ENCODE measurements at regions not wholly inside any gene's neighbourhood (a gene's known extent, or its start where the extent isn't known, plus 50 kb on each side); places are given as distances from the start of the nearest gene placed in this dataset.

DNA sequence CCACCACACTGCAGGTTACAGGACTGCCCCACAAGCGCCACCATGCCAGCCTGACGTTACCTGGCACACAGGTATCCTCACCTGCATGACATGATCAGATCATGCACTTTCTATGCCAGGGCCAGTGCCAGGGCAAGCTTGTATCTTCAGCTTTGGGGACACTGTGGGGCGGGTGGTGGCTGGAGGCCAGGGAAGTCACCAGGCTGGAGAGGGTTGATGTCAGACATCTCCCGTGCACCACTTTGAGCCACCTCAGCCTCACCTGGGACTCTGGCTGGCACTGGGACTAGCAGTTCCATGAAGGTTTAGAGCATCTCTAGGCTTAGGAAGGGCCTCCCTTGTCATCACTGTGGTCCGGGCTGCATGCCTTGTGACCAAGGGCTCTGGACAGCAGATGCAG lies 97.2 kb downstream of the WTIP start:
- no peak overlapping the region for H2BK12ac ChIP-seq (ENCODE audit: low read depth, low read length)
- H3K23me2 ChIP-seq (ENCODE audit: low read depth, low read length): no peaks in the 10 kb centered on the region; the same call in 1 of the 2 replicates
- DNase-seq (ENCODE audit: low read depth in 1 of 2, low spot score in 2 of 2): no peak
- POLR2A ChIA-PET (ENCODE audit: partially characterized antibody): no interaction called here
- no peaks in the 10 kb centered on the region for H3K79me2 ChIP-seq (ENCODE audit: control insufficient read depth in 1 of 2, insufficient read depth in 2 of 2, low read length in 2 of 2)
- no peak overlapping the region for H3K56ac ChIP-seq (replicated peaks; ENCODE audit: insufficient read length, low read depth, low read length)
- H3K9ac ChIP-seq (replicated peaks in 1 of 4; ENCODE audit: extremely low read depth in 1 of 4, low read depth in 3 of 4, low read length in 3 of 4): no peak overlapping the region
- H4K5ac ChIP-seq (ENCODE audit: insufficient read length, low read depth, low read length): no peak overlapping the region
- H3K27me3 ChIP-seq (replicated peaks in 1 of 4; ENCODE audit: control insufficient read depth in 3 of 4, extremely low read depth in 1 of 4, insufficient read depth in 3 of 4, low read length in 3 of 4): peaks cover 0 to 3% (median 0%) of the 10 kb centered on the region in 4 experiments; a peak in 1 of 7 replicates
- no peaks in the 10 kb centered on the region for H3K79me1 ChIP-seq (ENCODE audit: low read depth, low read length)
- peaks cover 0 to 5% (median 0%) of the 10 kb centered on the region in 4 experiments; a peak in 1 of 7 replicates for H3K4me1 ChIP-seq (replicated peaks in 1 of 4; ENCODE audit: control insufficient read depth in 3 of 4, insufficient read depth in 4 of 4, low read length in 3 of 4)
- H4K91ac ChIP-seq (replicated peaks; ENCODE audit: insufficient read length, low read length): no peak overlapping the region
- H2BK20ac ChIP-seq (ENCODE audit: low read length): no peak overlapping the region
- H3K4me2 ChIP-seq (ENCODE audit: insufficient read depth in 1 of 2, low read depth in 2 of 2, low read length in 2 of 2): no peak overlapping the region
- CTCF ChIA-PET (ENCODE audit: partially characterized antibody): interaction anchor here (0.6 kb wide), 1 partner anchor 120 kb away, joined by 3 read pairs; no protein-coding TSS in a partner anchor
- no peaks in the 10 kb centered on the region for H4K20me1 ChIP-seq (replicated peaks in 1 of 2; ENCODE audit: control insufficient read depth in 1 of 2, insufficient read depth in 2 of 2, low read length in 2 of 2)
- WGBS, 2 experiments (ENCODE audit: extremely low coverage in 1 of 2, insufficient coverage in 1 of 2, insufficient read length in 1 of 2, insufficient replicate concordance in 2 of 2, low coverage in 1 of 2, low lambda C conversion rate in 2 of 2, missing lambda C conversion rate in 1 of 2): 85% methylated on average over 5 of the region's 5 CpGs; no CpG with 5 or more reads in 1 of the 2 experiments
- no peak overlapping the region for H2BK120ac ChIP-seq (replicated peaks; ENCODE audit: low read depth, low read length)
- no peak overlapping the region for H2BK5ac ChIP-seq (ENCODE audit: low read depth, low read length)
- H4K8ac ChIP-seq (ENCODE audit: extremely low read depth, insufficient read depth, low read length): no peak overlapping the region
- TF ChIP-seq, protein P1, sequence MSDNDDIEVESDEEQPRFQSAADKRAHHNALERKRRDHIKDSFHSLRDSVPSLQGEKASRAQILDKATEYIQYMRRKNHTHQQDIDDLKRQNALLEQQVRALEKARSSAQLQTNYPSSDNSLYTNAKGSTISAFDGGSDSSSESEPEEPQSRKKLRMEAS (IDR thresholded peaks at IDR 0.05): no peak
- no peak for TF ChIP-seq SP1 (IDR thresholded peaks at IDR 0.05; ENCODE audit: low read depth, low read length)
- TF ChIP-seq KDM4A (IDR thresholded peaks at IDR 0.05; ENCODE audit: low read depth, low read length, severe bottlenecking): no peak
- TF ChIP-seq SRF (IDR thresholded peaks at IDR 0.05; ENCODE audit: low read depth, low read length): no peak
- TF ChIP-seq, protein P2, sequence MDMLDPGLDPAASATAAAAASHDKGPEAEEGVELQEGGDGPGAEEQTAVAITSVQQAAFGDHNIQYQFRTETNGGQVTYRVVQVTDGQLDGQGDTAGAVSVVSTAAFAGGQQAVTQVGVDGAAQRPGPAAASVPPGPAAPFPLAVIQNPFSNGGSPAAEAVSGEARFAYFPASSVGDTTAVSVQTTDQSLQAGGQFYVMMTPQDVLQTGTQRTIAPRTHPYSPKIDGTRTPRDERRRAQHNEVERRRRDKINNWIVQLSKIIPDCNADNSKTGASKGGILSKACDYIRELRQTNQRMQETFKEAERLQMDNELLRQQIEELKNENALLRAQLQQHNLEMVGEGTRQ (IDR thresholded peaks at IDR 0.05; ENCODE audit: low read length): no peak
- no peak for TF ChIP-seq CBX8 (IDR thresholded peaks at IDR 0.05; ENCODE audit: borderline replicate concordance, low read depth, low read length)
- TF ChIP-seq SP4 (IDR thresholded peaks at IDR 0.05; ENCODE audit: low read length): no peak
- no peak for TF ChIP-seq GABPA (IDR thresholded peaks at IDR 0.05; ENCODE audit: borderline replicate concordance, insufficient read depth, low read length)
- no peak for TF ChIP-seq SUZ12 (IDR thresholded peaks at IDR 0.05; ENCODE audit: low read length)
- no peak for TF ChIP-seq TCF12 (IDR thresholded peaks at IDR 0.05; ENCODE audit: low read depth, low read length)
- TF ChIP-seq SIX5 (IDR thresholded peaks at IDR 0.05; ENCODE audit: low read depth, low read length): no peak
- TF ChIP-seq CHD1 (IDR thresholded peaks at IDR 0.05; ENCODE audit: low read depth, low read length): no peak
- no peak for TF ChIP-seq CBX5 (IDR thresholded peaks at IDR 0.05; ENCODE audit: low read depth, low read length)
- H3K27ac ChIP-seq (ENCODE audit: low read depth, low read length): no peak overlapping the region
- no peak overlapping the region for H3K4me3 ChIP-seq (ENCODE audit: extremely low read depth in 1 of 4, insufficient read depth in 2 of 4, low read depth in 3 of 4, low read length in 4 of 4)
- no peaks in the 10 kb centered on the region for H3K36me3 ChIP-seq (ENCODE audit: control insufficient read depth in 2 of 4, insufficient read depth in 4 of 4, low read length in 3 of 4)
- H3K14ac ChIP-seq (ENCODE audit: insufficient read length): no peak overlapping the region
- H3K18ac ChIP-seq (ENCODE audit: extremely low read depth, low read length): no peak overlapping the region
- no peak overlapping the region for H2AFZ ChIP-seq (ENCODE audit: low read length)
- no peak overlapping the region for H3K23ac ChIP-seq (ENCODE audit: insufficient read length)
- H3K4ac ChIP-seq (replicated peaks; ENCODE audit: insufficient read length, low read depth, low read length): no peak overlapping the region
- no peak for FAIRE-seq
- no peak overlapping the region for H2BK15ac ChIP-seq (ENCODE audit: low read length)
- H3K9me3 ChIP-seq (ENCODE audit: insufficient read depth in 2 of 2, low read depth in 1 of 2, low read length in 1 of 2): peaks cover 30 to 64% of the 10 kb centered on the region in 2 experiments
- H2AK5ac ChIP-seq (ENCODE audit: low read depth, low read length): no peak overlapping the region
